ENCODE measurements at regions not wholly inside any gene's neighbourhood (a gene's known extent, or its start where the extent isn't known, plus 50 kb on each side); places are given as distances from the start of the nearest gene placed in this dataset.

- peaks cover 0 to 13% (median 5%) of the 10 kb centered on the region in 3 donors for H3K9me3 Mint-ChIP-seq
- CTCF ChIA-PET: no interaction called here
- Histone ChIP-seq H3K27ac (ENCODE audit: low read length) (no peak overlapping the region), H3K4me3 (ENCODE audit: control insufficient read depth in 1 of 2, extremely low read depth in 1 of 2, low read length in 1 of 2) (no peak overlapping the region), H3K27me3 (replicated peaks in 1 of 2; ENCODE audit: control insufficient read depth in 2 of 2, extremely low read depth in 1 of 2, insufficient read depth in 2 of 2, low read length in 1 of 2) (no peaks in the 10 kb centered on the region), H3K4me1 (ENCODE audit: control insufficient read depth in 1 of 2, extremely low read depth in 1 of 2, insufficient read depth in 2 of 2, low read length in 2 of 2) (no peaks in the 10 kb centered on the region), H3K9me3 (no peaks in the 10 kb centered on the region), H3K36me3 (ENCODE audit: control insufficient read depth in 2 of 2, extremely low read depth in 1 of 2, insufficient read depth in 1 of 2, low read length in 1 of 2) (no peaks in the 10 kb centered on the region)
- H3K27ac Mint-ChIP-seq: no peak overlapping the region
- DNase-seq (no peak), ATAC-seq (replicated peaks in 1 of 4) (no peak)
- H3K4me3 Mint-ChIP-seq: no peak overlapping the region
- H3K27me3 Mint-ChIP-seq: peaks cover 5 to 16% of the 10 kb centered on the region in 2 donors
- no peaks in the 10 kb centered on the region for H3K4me1 Mint-ChIP-seq
- POLR2A ChIA-PET: no interaction called here
- WGBS (ENCODE audit: insufficient coverage): no CpG with 5 or more reads among the region's 1 CpG
- H3K36me3 Mint-ChIP-seq: no peaks in the 10 kb centered on the region
Observed at GRCh38 chr16:13680021-13680889, 239.7 kb upstream of the ERCC4 start.

GRCh38 chr16:13684819-13685563, 235.0 kb upstream of the ERCC4 start:
- CTCF ChIA-PET: no interaction called here

GRCh38 chr16:13696017-13696416, 223.9 kb upstream of the ERCC4 start:
- Mint-ChIP-seq H3K4me3 (no peak overlapping the region), H3K27ac (no peak overlapping the region), H3K4me1 (no peaks in the 10 kb centered on the region), H3K9me3 (peaks cover 35 to 59% (median 51%) of the 10 kb centered on the region in 3 donors), H3K36me3 (no peaks in the 10 kb centered on the region), H3K27me3 (no peaks in the 10 kb centered on the region)
- Histone ChIP-seq H3K4me1 (ENCODE audit: control insufficient read depth in 1 of 2, extremely low read depth in 1 of 2, insufficient read depth in 2 of 2, low read length in 2 of 2) (no peaks in the 10 kb centered on the region), H3K27ac (ENCODE audit: low read length) (no peak overlapping the region), H3K9me3 (no peaks in the 10 kb centered on the region), H3K27me3 (replicated peaks in 1 of 2; ENCODE audit: control insufficient read depth in 2 of 2, extremely low read depth in 1 of 2, insufficient read depth in 2 of 2, low read length in 1 of 2) (no peaks in the 10 kb centered on the region), H3K4me3 (ENCODE audit: control insufficient read depth in 1 of 2, extremely low read depth in 1 of 2, low read length in 1 of 2) (no peak overlapping the region), H3K36me3 (ENCODE audit: control insufficient read depth in 2 of 2, extremely low read depth in 1 of 2, insufficient read depth in 1 of 2, low read length in 1 of 2) (no peaks in the 10 kb centered on the region)
- POLR2A ChIA-PET: no interaction called here
- ATAC-seq (replicated peaks in 1 of 4) (no peak), DNase-seq (no peak)
- CTCF ChIA-PET: no interaction called here

More at GRCh38 chr16:13684819-13685563, 235.0 kb upstream of the ERCC4 start:
- DNase-seq: no peak
- H3K9me3 Mint-ChIP-seq: peaks cover 0 to 7% (median 7%) of the 10 kb centered on the region in 3 donors
- H3K9me3 ChIP-seq: no peaks in the 10 kb centered on the region
- H3K4me1 ChIP-seq (ENCODE audit: control insufficient read depth in 1 of 2, extremely low read depth in 1 of 2, insufficient read depth in 2 of 2, low read length in 2 of 2): no peaks in the 10 kb centered on the region
- no peaks in the 10 kb centered on the region for H3K36me3 ChIP-seq (ENCODE audit: control insufficient read depth in 2 of 2, extremely low read depth in 1 of 2, insufficient read depth in 1 of 2, low read length in 1 of 2)
- H3K4me3 ChIP-seq (ENCODE audit: control insufficient read depth in 1 of 2, extremely low read depth in 1 of 2, low read length in 1 of 2): no peak overlapping the region
- H3K27me3 Mint-ChIP-seq: peaks cover 0 to under 1% of the 10 kb centered on the region in 2 donors
- no peaks in the 10 kb centered on the region for H3K36me3 Mint-ChIP-seq
- H3K27ac ChIP-seq (ENCODE audit: low read length): no peak overlapping the region
- 100% methylated on average over 1 of the region's 5 CpGs for WGBS (ENCODE audit: insufficient coverage)
- H3K27ac Mint-ChIP-seq: no peak overlapping the region
- H3K4me3 Mint-ChIP-seq: no peak overlapping the region
- no peaks in the 10 kb centered on the region for H3K4me1 Mint-ChIP-seq
- no peak for ATAC-seq (replicated peaks in 1 of 4)
- no peaks in the 10 kb centered on the region for H3K27me3 ChIP-seq (replicated peaks in 1 of 2; ENCODE audit: control insufficient read depth in 2 of 2, extremely low read depth in 1 of 2, insufficient read depth in 2 of 2, low read length in 1 of 2)
- POLR2A ChIA-PET: interaction anchor here in 1 of 2 donors (0.6 kb wide), 1 partner anchor 22 kb away, joined by 3 read pairs; no protein-coding TSS in a partner anchor

- H3K4me3 Mint-ChIP-seq: no peak overlapping the region
- H3K4me3 ChIP-seq (ENCODE audit: control insufficient read depth in 1 of 2, extremely low read depth in 1 of 2, low read length in 1 of 2): no peak overlapping the region
- H3K9me3 ChIP-seq: no peaks in the 10 kb centered on the region
- no peaks in the 10 kb centered on the region for H3K27me3 Mint-ChIP-seq
- no peak overlapping the region for H3K27ac ChIP-seq (ENCODE audit: low read length)
- no peaks in the 10 kb centered on the region for H3K4me1 Mint-ChIP-seq
- no peaks in the 10 kb centered on the region for H3K36me3 ChIP-seq (ENCODE audit: control insufficient read depth in 2 of 2, extremely low read depth in 1 of 2, insufficient read depth in 1 of 2, low read length in 1 of 2)
- H3K27ac Mint-ChIP-seq: no peak overlapping the region
- no peaks in the 10 kb centered on the region for H3K27me3 ChIP-seq (replicated peaks in 1 of 2; ENCODE audit: control insufficient read depth in 2 of 2, extremely low read depth in 1 of 2, insufficient read depth in 2 of 2, low read length in 1 of 2)
- H3K4me1 ChIP-seq (ENCODE audit: control insufficient read depth in 1 of 2, extremely low read depth in 1 of 2, insufficient read depth in 2 of 2, low read length in 2 of 2): no peaks in the 10 kb centered on the region
- DNase-seq (no peak), ATAC-seq (replicated peaks in 1 of 4) (no peak)
- no peaks in the 10 kb centered on the region for H3K36me3 Mint-ChIP-seq
- H3K9me3 Mint-ChIP-seq: peaks cover 38 to 53% (median 45%) of the 10 kb centered on the region in 3 donors
- ChIA-PET CTCF (no interaction called here), POLR2A (no interaction called here)
- WGBS (ENCODE audit: insufficient coverage): no CpG with 5 or more reads among the region's 1 CpG
Observed at GRCh38 chr16:13697013-13697412, 222.9 kb upstream of the ERCC4 start.

- DNase-seq (no peak), ATAC-seq (replicated peaks in 1 of 4) (no peak)
- no peak overlapping the region for H3K27ac Mint-ChIP-seq
- no peak overlapping the region for H3K4me3 ChIP-seq (ENCODE audit: control insufficient read depth in 1 of 2, extremely low read depth in 1 of 2, low read length in 1 of 2)
- H3K27ac ChIP-seq (ENCODE audit: low read length): no peak overlapping the region
- H3K9me3 ChIP-seq: no peaks in the 10 kb centered on the region
- no peaks in the 10 kb centered on the region for H3K4me1 ChIP-seq (ENCODE audit: control insufficient read depth in 1 of 2, extremely low read depth in 1 of 2, insufficient read depth in 2 of 2, low read length in 2 of 2)
- H3K27me3 Mint-ChIP-seq: no peaks in the 10 kb centered on the region
- ChIA-PET POLR2A (no interaction called here), CTCF (no interaction called here)
- peaks cover 32 to 51% (median 40%) of the 10 kb centered on the region in 3 donors for H3K9me3 Mint-ChIP-seq
- H3K4me3 Mint-ChIP-seq: no peak overlapping the region
- no peaks in the 10 kb centered on the region for H3K36me3 Mint-ChIP-seq
- H3K4me1 Mint-ChIP-seq: no peaks in the 10 kb centered on the region
- no peaks in the 10 kb centered on the region for H3K27me3 ChIP-seq (replicated peaks in 1 of 2; ENCODE audit: control insufficient read depth in 2 of 2, extremely low read depth in 1 of 2, insufficient read depth in 2 of 2, low read length in 1 of 2)
- no peaks in the 10 kb centered on the region for H3K36me3 ChIP-seq (ENCODE audit: control insufficient read depth in 2 of 2, extremely low read depth in 1 of 2, insufficient read depth in 1 of 2, low read length in 1 of 2)
Observed at GRCh38 chr16:13697568-13697967, 222.4 kb upstream of the ERCC4 start.

GRCh38 chr16:13702614-13703013, 217.3 kb upstream of the ERCC4 start:
- 47% methylated on average over 2 of the region's 4 CpGs for whole genome bisulfite sequencing (ENCODE audit: insufficient coverage)
- H3K4me3 Mint-ChIP-seq: no peak overlapping the region
- no peaks in the 10 kb centered on the region for H3K27me3 Mint-ChIP-seq
- Histone ChIP-seq H3K27me3 (replicated peaks in 1 of 2; ENCODE audit: control insufficient read depth in 2 of 2, extremely low read depth in 1 of 2, insufficient read depth in 2 of 2, low read length in 1 of 2) (no peaks in the 10 kb centered on the region), H3K4me1 (ENCODE audit: control insufficient read depth in 1 of 2, extremely low read depth in 1 of 2, insufficient read depth in 2 of 2, low read length in 2 of 2) (no peaks in the 10 kb centered on the region), H3K36me3 (ENCODE audit: control insufficient read depth in 2 of 2, extremely low read depth in 1 of 2, insufficient read depth in 1 of 2, low read length in 1 of 2) (no peaks in the 10 kb centered on the region), H3K9me3 (no peaks in the 10 kb centered on the region), H3K27ac (ENCODE audit: low read length) (no peak overlapping the region), H3K4me3 (ENCODE audit: control insufficient read depth in 1 of 2, extremely low read depth in 1 of 2, low read length in 1 of 2) (no peak overlapping the region)
- H3K36me3 Mint-ChIP-seq: no peaks in the 10 kb centered on the region
- DNase-seq: no peak
- ChIA-PET POLR2A (no interaction called here), CTCF (no interaction called here)
- H3K4me1 Mint-ChIP-seq: no peaks in the 10 kb centered on the region
- peaks cover 14 to 35% (median 22%) of the 10 kb centered on the region in 3 donors for H3K9me3 Mint-ChIP-seq
- ATAC-seq (replicated peaks in 1 of 4): no peak
- H3K27ac Mint-ChIP-seq: no peak overlapping the region
